Right lobe of liver (tissue), 6 donors: ENCODE measurements at regions not wholly inside any gene's neighbourhood (a gene's known extent, or its start where the extent isn't known, plus 50 kb on each side); places are given as distances from the start of the nearest gene placed in this dataset.

Experiments used
- ATAC-seq, 4 donors: fragments of 200-7000 bp; cut with Tn5 transposase; one replicate each; pipeline ENCODE4 v1.9.1; 2020; ENCODE audit warnings: mild to moderate bottlenecking in 4 of 4, moderate library complexity in 4 of 4
- DNase-seq, 3 donors: peaks; one replicate each; pipeline ENCODE4 v3.0.0-alpha.2; 2020
- H3K27ac ChIP-seq, 3 donors: fragments of 200-600 bp; one replicate each; pipeline ENCODE4 v1.8.0; 2022
- H3K27me3 ChIP-seq, 2 donors: fragments of 200-600 bp; one replicate each; pipeline ENCODE4 v1.8.0; 2022
- H3K36me3 ChIP-seq, 4 donors: fragments of 200-600 bp; sonication (generic) in 1 of 4; one replicate each; pipeline versions ENCODE4 v1.5.1 to v1.8.0; 2017 to 2022; ENCODE audit warnings: control low read depth in 1 of 4
- H3K4me1 ChIP-seq, 4 donors: fragments of 200-600 bp; sonication (generic) in 1 of 4; one replicate each; pipeline versions ENCODE4 v1.5.1 to v1.8.0; 2017 to 2022; ENCODE audit warnings: control low read depth in 1 of 4
- H3K4me3 ChIP-seq, 3 donors: fragments of 200-600 bp; one replicate each; pipeline ENCODE4 v1.8.0; 2022
- H3K9me3 ChIP-seq, 4 donors: fragments of 200-600 bp; sonication (generic) in 1 of 4; one replicate each; pipeline versions ENCODE4 v1.5.1 to v1.8.0; 2017 to 2022; ENCODE audit warnings: control low read depth in 1 of 4
- CTCF ChIP-seq, 4 donors: fragments of 200-600 bp in 3 of 4; fragments of 450-650 bp in 1 of 4; IDR thresholded peaks; one replicate each; pipeline versions ENCODE4 v1.5.1 to v1.8.0; 2016 to 2022; ENCODE audit warnings: antibody characterized with exemption in 4 of 4, mild to moderate bottlenecking in 2 of 4
- POLR2A ChIP-seq: fragments of 450-650 bp; IDR thresholded peaks from one replicate; pipeline ENCODE4 v1.6.1; 2017; ENCODE audit warnings: antibody characterized with exemption, mild to moderate bottlenecking
- WGBS: methylation state at CpG from one replicate; pipeline ENCODE4 v1.1.6; 2018; ENCODE audit warnings: low coverage, low lambda C conversion rate; ENCODE audit not compliant: insufficient coverage; ENCODE audit errors: missing lambda C conversion rate; 5-methylcytosine and 5-hydroxymethylcytosine counted together
- intact Hi-C, 2 donors: fragments of 100-400 bp; cut with DNase I; formaldehyde crosslinking; loops; one replicate each; pipeline versions ENCODE4 v1.11.2 to v1.14.1; 2022
- donor health status: DM: no; HTN: yes; CAD: no.
- donor health status: DM: no; HTN: no; CAD: no.
- donor health status: DM: no; HTN: no; CAD: no.
- donor health status: DM: no; HTN: yes; CAD: no.
- donor health status: DM: no; HTN: yes; CAD: no.

- no peaks in the 10 kb centered on the region for H3K36me3 ChIP-seq
- TF ChIP-seq POLR2A (no peak), CTCF (IDR thresholded peaks at IDR 0.05) (no peak)
- WGBS, result 61% methylated on average over 3 of the region's 10 CpGs
- no peaks in the 10 kb centered on the region for H3K4me1 ChIP-seq
- H3K27me3 ChIP-seq, result no peaks in the 10 kb centered on the region
- DNase-seq (no peak), ATAC-seq (no peak)
- H3K4me3 ChIP-seq, result no peak overlapping the region
- intact Hi-C loops, result no loop called here
- no peaks in the 10 kb centered on the region for H3K9me3 ChIP-seq
- H3K27ac ChIP-seq, result no peak overlapping the region
Measured at GRCh38 chr7:155984028-155984580, 171.8 kb upstream of the SHH start.

GRCh38 chr7:155983176-155983815 lies 171.0 kb upstream of the SHH start:
- 66% methylated on average over 7 of the region's 14 CpGs for WGBS
- TF ChIP-seq POLR2A (no peak), CTCF (IDR thresholded peaks at IDR 0.05) (no peak)

GRCh38 chr7:155981703-155982102 lies 169.4 kb upstream of the SHH start:
- Histone ChIP-seq H3K9me3 (no peaks in the 10 kb centered on the region), H3K27me3 (no peaks in the 10 kb centered on the region), H3K36me3 (no peaks in the 10 kb centered on the region), H3K27ac (no peak overlapping the region), H3K4me3 (no peak overlapping the region), H3K4me1 (no peaks in the 10 kb centered on the region)
- WGBS, result 28% methylated on average over 2 of the region's 2 CpGs
- no peak for DNase-seq
- no peak for TF ChIP-seq CTCF (IDR thresholded peaks at IDR 0.05)
- no peak for TF ChIP-seq POLR2A
- intact Hi-C loops, result no loop called here
- no peak for ATAC-seq

More at GRCh38 chr7:155983176-155983815, 171.0 kb upstream of the SHH start:
- H3K9me3 ChIP-seq, result no peaks in the 10 kb centered on the region
- intact Hi-C loops, result no loop called here
- H3K27ac ChIP-seq, result no peak overlapping the region
- H3K4me1 ChIP-seq, result no peaks in the 10 kb centered on the region
- H3K4me3 ChIP-seq, result no peak overlapping the region
- H3K27me3 ChIP-seq, result no peaks in the 10 kb centered on the region
- no peaks in the 10 kb centered on the region for H3K36me3 ChIP-seq
- ATAC-seq, result peak in 1 of 4 donors; percentile 7
- DNase-seq, result peak in 1 of 3 donors; percentile 36

- peak in 2 of 3 donors; percentile 5 to 44 for DNase-seq
- H3K27ac ChIP-seq, result no peak overlapping the region
- H3K9me3 ChIP-seq, result no peaks in the 10 kb centered on the region
- no peak for ATAC-seq
- H3K36me3 ChIP-seq, result no peaks in the 10 kb centered on the region
- WGBS, result 64% methylated on average over 6 of the region's 10 CpGs
- intact Hi-C loops, result no loop called here
- H3K4me1 ChIP-seq, result no peaks in the 10 kb centered on the region
- no peak overlapping the region for H3K4me3 ChIP-seq
- TF ChIP-seq CTCF (IDR thresholded peaks at IDR 0.05) (no peak), POLR2A (no peak)
- no peaks in the 10 kb centered on the region for H3K27me3 ChIP-seq
Measured at GRCh38 chr7:155980841-155981240, 168.6 kb upstream of the SHH start.
